Naive thymus-derived CD4-positive, alpha-beta T cell (primary cell): ENCODE measurements at regions not wholly inside any gene's neighbourhood (a gene's known extent, or its start where the extent isn't known, plus 50 kb on each side); places are given as distances from the start of the nearest gene placed in this dataset.
"Not testable (repeated sequence)": the region's sequence is repeated elsewhere in the genome, so short reads cannot be mapped to it uniquely, and the experiment has no call there.

Source experiments
- ATAC-seq: fragments of 150-1000 bp; cut with Tn5 transposase; 2 replicates; pipeline ENCODE4 v1.10.0; 2021; ENCODE audit warnings: mild to moderate bottlenecking, moderate library complexity
- CTCF ChIA-PET: fragments of 350-600 bp; sonication (Branson Sonifier 250); formaldehyde crosslinking; loops from one replicate; lab custom pipeline; 2021; ENCODE audit warnings: antibody characterized with exemption; lab: Charles Lee
- POLR2A ChIA-PET: fragments of 350-600 bp; sonication (Branson Sonifier 250); formaldehyde crosslinking; loops from one replicate; lab custom pipeline; 2021; ENCODE audit warnings: antibody characterized with exemption, inconsistent platforms; lab: Charles Lee
- DNase-seq, 9 donors: peaks; one replicate each; pipeline versions ENCODE4 v3.0.0 to v3.0.0-alpha.2; 2020 to 2022; ENCODE audit warnings: mixed read lengths in 1 of 9
- H3K27ac ChIP-seq: one replicate; pipeline ENCODE4 v1.7.0; 2013; ENCODE audit warnings: mild to moderate bottlenecking, low read depth, low read length, moderate library complexity
- H3K27me3 ChIP-seq, 2 donors: one replicate each; pipeline ENCODE4 v1.7.0; 2013; ENCODE audit warnings: low read length in 2 of 2, mild to moderate bottlenecking in 2 of 2, moderate library complexity in 2 of 2; ENCODE audit not compliant: control insufficient read depth in 2 of 2, insufficient read depth in 2 of 2
- H3K36me3 ChIP-seq, 3 experiments: 1 replicate in 2 of 3; 2 replicates in 1 of 3; pipeline ENCODE4 v1.7.0; 2013; ENCODE audit warnings: low read length in 3 of 3, mild to moderate bottlenecking in 3 of 3, moderate library complexity in 1 of 3; ENCODE audit not compliant: insufficient read depth in 3 of 3, control insufficient read depth in 2 of 3
- H3K4me1 ChIP-seq, 2 donors: one replicate each; pipeline ENCODE4 v1.7.0; 2013; ENCODE audit warnings: low read length in 2 of 2, mild to moderate bottlenecking in 2 of 2, moderate library complexity in 1 of 2; ENCODE audit not compliant: control insufficient read depth in 2 of 2, insufficient read depth in 2 of 2
- H3K4me3 ChIP-seq: 2 replicates; pipeline ENCODE4 v1.7.0; 2013; ENCODE audit warnings: mild to moderate bottlenecking, low read length
- H3K9me3 ChIP-seq, 3 experiments: 1 replicate in 2 of 3; 2 replicates in 1 of 3; pipeline ENCODE4 v1.7.0; 2013; ENCODE audit warnings: low read length in 3 of 3; ENCODE audit not compliant: control insufficient read depth in 2 of 3
- H3K27ac Mint-ChIP-seq, 9 donors: one replicate each; pipeline ENCODE4 v1.8.0; 2020 to 2022; ENCODE audit warnings: mixed read lengths in 9 of 9, mild to moderate bottlenecking in 8 of 9, moderate library complexity in 5 of 9, inconsistent platforms in 2 of 9
- H3K27me3 Mint-ChIP-seq, 5 donors: one replicate each; pipeline ENCODE4 v1.8.0; 2021 to 2022; ENCODE audit warnings: mixed read lengths in 5 of 5, mild to moderate bottlenecking in 1 of 5
- H3K36me3 Mint-ChIP-seq, 5 donors: one replicate each; pipeline ENCODE4 v1.8.0; 2020 to 2022; ENCODE audit warnings: mixed read lengths in 5 of 5, mild to moderate bottlenecking in 3 of 5, inconsistent platforms in 1 of 5
- H3K4me1 Mint-ChIP-seq, 7 donors: one replicate each; pipeline ENCODE4 v1.8.0; 2020 to 2022; ENCODE audit warnings: mixed read lengths in 7 of 7, mild to moderate bottlenecking in 3 of 7, inconsistent platforms in 1 of 7
- H3K4me3 Mint-ChIP-seq, 10 donors: one replicate each; pipeline ENCODE4 v1.8.0; 2020 to 2022; ENCODE audit warnings: mild to moderate bottlenecking in 10 of 10, mixed read lengths in 10 of 10, moderate library complexity in 6 of 10, inconsistent platforms in 2 of 10
- H3K9me3 Mint-ChIP-seq, 11 donors: one replicate each; pipeline ENCODE4 v1.8.0; 2020 to 2022; ENCODE audit warnings: mixed read lengths in 11 of 11, mild to moderate bottlenecking in 4 of 11, inconsistent platforms in 1 of 11, moderate library complexity in 1 of 11
- intact Hi-C, 2 donors: fragments of 100-400 bp; cut with micrococcal nuclease; formaldehyde crosslinking; loops; one replicate each; pipeline ENCODE4 v1.15.1; 2023

- Mint-ChIP-seq H3K27ac (no peak overlapping the region), H3K36me3 (no peaks in the 10 kb centered on the region), H3K4me1 (peaks cover 0 to 4% (median 0%) of the 10 kb centered on the region in 7 donors), H3K4me3 (no peak overlapping the region), H3K9me3 (no peaks in the 10 kb centered on the region), H3K27me3 (peaks cover 0 to 10% (median 0%) of the 10 kb centered on the region in 5 donors)
- DNase-seq (no peak), ATAC-seq (peak; percentile 29)
- POLR2A ChIA-PET: no interaction called here
- Histone ChIP-seq H3K4me1 (no peaks in the 10 kb centered on the region), H3K4me3 (no peak overlapping the region), H3K36me3 (no peaks in the 10 kb centered on the region), H3K27ac (no peak overlapping the region), H3K27me3 (no peaks in the 10 kb centered on the region), H3K9me3 (no peaks in the 10 kb centered on the region)
- CTCF ChIA-PET: interaction anchor here (0.7 kb wide), 1 partner anchor 25 kb away, joined by 3 read pairs; no protein-coding TSS in a partner anchor
- intact Hi-C loops: no loop called here
Measured at GRCh38 chr6:168919470-168920179, 334.0 kb downstream of the THBS2 start.

GRCh38 chr6:168916576-168917211, 337.0 kb downstream of the THBS2 start:
- POLR2A ChIA-PET: no interaction called here

GRCh38 chr6:168915855-168916254, 337.8 kb downstream of the THBS2 start:
- Histone ChIP-seq H3K9me3 (no peaks in the 10 kb centered on the region), H3K4me3 (no peak overlapping the region), H3K4me1 (no peaks in the 10 kb centered on the region), H3K27ac (no peak overlapping the region), H3K36me3 (no peaks in the 10 kb centered on the region), H3K27me3 (no peaks in the 10 kb centered on the region)
- Mint-ChIP-seq H3K27me3 (peaks cover 0 to 25% (median 0%) of the 10 kb centered on the region in 5 donors), H3K36me3 (no peaks in the 10 kb centered on the region), H3K4me3 (no peak overlapping the region), H3K27ac (no peak overlapping the region), H3K9me3 (no peaks in the 10 kb centered on the region), H3K4me1 (peaks cover 0 to 4% (median 0%) of the 10 kb centered on the region in 7 donors)
- intact Hi-C loops: no loop called here
- ChIA-PET POLR2A (no interaction called here), CTCF (no interaction called here)
- ATAC-seq (no peak), DNase-seq (no peak)

More at GRCh38 chr6:168916576-168917211, 337.0 kb downstream of the THBS2 start:
- Histone ChIP-seq H3K9me3 (no peaks in the 10 kb centered on the region), H3K4me3 (no peak overlapping the region), H3K27me3 (no peaks in the 10 kb centered on the region), H3K4me1 (no peaks in the 10 kb centered on the region), H3K27ac (no peak overlapping the region), H3K36me3 (no peaks in the 10 kb centered on the region)
- no peak overlapping the region for H3K4me3 Mint-ChIP-seq
- H3K9me3 Mint-ChIP-seq: no peaks in the 10 kb centered on the region
- H3K27ac Mint-ChIP-seq: no peak overlapping the region
- CTCF ChIA-PET: no interaction called here
- H3K27me3 Mint-ChIP-seq: peaks cover 0 to 26% (median 0%) of the 10 kb centered on the region in 5 donors
- H3K4me1 Mint-ChIP-seq: peaks cover 0 to 4% (median 0%) of the 10 kb centered on the region in 7 donors
- DNase-seq: no peak
- intact Hi-C loops: no loop called here
- no peaks in the 10 kb centered on the region for H3K36me3 Mint-ChIP-seq
- no peak for ATAC-seq

- Histone ChIP-seq H3K27me3 (no peaks in the 10 kb centered on the region), H3K27ac (no peak overlapping the region), H3K9me3 (no peaks in the 10 kb centered on the region), H3K4me1 (no peaks in the 10 kb centered on the region), H3K36me3 (no peaks in the 10 kb centered on the region), H3K4me3 (no peak overlapping the region)
- H3K27ac Mint-ChIP-seq: no peak overlapping the region
- H3K9me3 Mint-ChIP-seq: no peaks in the 10 kb centered on the region
- H3K36me3 Mint-ChIP-seq: no peaks in the 10 kb centered on the region
- DNase-seq: no peak
- H3K27me3 Mint-ChIP-seq: peaks cover 0 to 23% (median 0%) of the 10 kb centered on the region in 5 donors
- no peak overlapping the region for H3K4me3 Mint-ChIP-seq
- CTCF ChIA-PET: no interaction called here
- intact Hi-C loops: no loop called here
- POLR2A ChIA-PET: no interaction called here
- ATAC-seq: no peak
- H3K4me1 Mint-ChIP-seq: peaks cover 0 to 4% (median 0%) of the 10 kb centered on the region in 7 donors
Measured at GRCh38 chr6:168915242-168915641, 338.4 kb downstream of the THBS2 start.

GRCh38 chr6:168913866-168914469, 339.7 kb downstream of the THBS2 start:
- peaks cover 0 to 6% (median 0%) of the 10 kb centered on the region in 11 donors for H3K9me3 Mint-ChIP-seq
- Histone ChIP-seq H3K36me3 (no peaks in the 10 kb centered on the region), H3K27me3 (no peaks in the 10 kb centered on the region), H3K4me1 (no peaks in the 10 kb centered on the region), H3K4me3 (no peak overlapping the region), H3K27ac (no peak overlapping the region), H3K9me3 (no peaks in the 10 kb centered on the region)
- no peak overlapping the region for H3K27ac Mint-ChIP-seq
- peaks cover 0 to 2% (median 0%) of the 10 kb centered on the region in 7 donors for H3K4me1 Mint-ChIP-seq
- ChIA-PET POLR2A (no interaction called here), CTCF (no interaction called here)
- intact Hi-C loops: no loop called here
- no peak overlapping the region for H3K4me3 Mint-ChIP-seq
- no peak for ATAC-seq
- peaks cover 0 to 23% (median 0%) of the 10 kb centered on the region in 5 donors for H3K27me3 Mint-ChIP-seq
- DNase-seq: no peak
- no peaks in the 10 kb centered on the region for H3K36me3 Mint-ChIP-seq

GRCh38 chr6:168913231-168913865, 340.3 kb downstream of the THBS2 start:
- peaks cover 0 to 23% (median 0%) of the 10 kb centered on the region in 5 donors for H3K27me3 Mint-ChIP-seq
- H3K36me3 Mint-ChIP-seq, ATAC-seq, H3K27ac ChIP-seq, H3K9me3 Mint-ChIP-seq, H3K4me3 ChIP-seq, H3K4me3 Mint-ChIP-seq, H3K27ac Mint-ChIP-seq, H3K27me3 ChIP-seq, H3K4me1 ChIP-seq, H3K9me3 ChIP-seq, DNase-seq, CTCF ChIA-PET, POLR2A ChIA-PET, H3K36me3 ChIP-seq, intact Hi-C loops, H3K4me1 Mint-ChIP-seq: not testable (repeated sequence)
